HFFc6 (cell line): ENCODE measurements at regions not wholly inside any gene's neighbourhood (a gene's known extent, or its start where the extent isn't known, plus 50 kb on each side); places are given as distances from the start of the nearest gene placed in this dataset.

Experiments used
- DNase-seq: peaks from one replicate; pipeline ENCODE4 v3.0.0-alpha.2; 2018
- H3K27ac Mint-ChIP-seq: 2 replicates; pipeline ENCODE4 v1.8.0; 2020; ENCODE audit warnings: mild to moderate bottlenecking, mixed read lengths
- H3K27me3 Mint-ChIP-seq: 2 replicates; pipeline ENCODE4 v1.8.0; 2021; ENCODE audit warnings: mild to moderate bottlenecking, moderate library complexity, mixed read lengths; ENCODE audit not compliant: insufficient read depth
- H3K36me3 Mint-ChIP-seq: 2 replicates; pipeline ENCODE4 v1.8.0; 2021; ENCODE audit warnings: low read depth, mixed read lengths
- H3K4me1 Mint-ChIP-seq: 2 replicates; pipeline ENCODE4 v1.8.0; 2020; ENCODE audit warnings: low read depth, mixed read lengths
- H3K4me3 Mint-ChIP-seq: 2 replicates; pipeline ENCODE4 v1.8.0; 2020; ENCODE audit warnings: mild to moderate bottlenecking, moderate library complexity, mixed read lengths
- H3K9me3 Mint-ChIP-seq: 2 replicates; pipeline ENCODE4 v1.8.0; 2020; ENCODE audit warnings: mild to moderate bottlenecking, mixed read lengths
- TF ChIP-seq, protein P1 (sequence below): fragments of 200-600 bp; sonication (generic); IDR thresholded peaks from 2 replicates; pipeline ENCODE4 v1.5.0; 2021; ENCODE audit warnings: antibody characterized with exemption, mild to moderate bottlenecking

DNA sequence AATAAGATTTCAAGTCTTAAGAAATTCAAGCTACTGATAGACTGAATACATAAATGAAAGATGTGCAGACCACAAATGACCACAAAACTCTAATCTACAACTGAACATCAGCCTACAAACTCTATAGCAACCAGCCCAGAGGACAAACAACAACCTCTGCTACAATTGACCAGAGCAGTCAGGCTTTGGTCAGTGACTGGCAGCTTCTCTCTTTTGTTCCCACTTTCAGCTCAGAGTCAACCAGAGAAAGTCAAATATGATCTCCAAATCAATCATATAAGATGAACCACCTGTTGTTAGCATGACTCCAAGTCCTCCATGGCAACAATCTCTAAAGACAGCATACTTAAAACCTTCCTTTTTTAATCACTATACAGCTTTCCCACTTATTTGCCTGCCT lies 996.2 kb downstream of the SUCLG1 start:
- Mint-ChIP-seq H3K4me1 (no peaks in the 10 kb centered on the region), H3K27ac (no peak overlapping the region), H3K4me3 (no peak overlapping the region), H3K36me3 (no peaks in the 10 kb centered on the region), H3K9me3 (peaks cover 23% of the 10 kb centered on the region), H3K27me3 (no peaks in the 10 kb centered on the region; the same call in 1 of the 2 replicates)
- DNase-seq = no peak
- TF ChIP-seq, protein P1, sequence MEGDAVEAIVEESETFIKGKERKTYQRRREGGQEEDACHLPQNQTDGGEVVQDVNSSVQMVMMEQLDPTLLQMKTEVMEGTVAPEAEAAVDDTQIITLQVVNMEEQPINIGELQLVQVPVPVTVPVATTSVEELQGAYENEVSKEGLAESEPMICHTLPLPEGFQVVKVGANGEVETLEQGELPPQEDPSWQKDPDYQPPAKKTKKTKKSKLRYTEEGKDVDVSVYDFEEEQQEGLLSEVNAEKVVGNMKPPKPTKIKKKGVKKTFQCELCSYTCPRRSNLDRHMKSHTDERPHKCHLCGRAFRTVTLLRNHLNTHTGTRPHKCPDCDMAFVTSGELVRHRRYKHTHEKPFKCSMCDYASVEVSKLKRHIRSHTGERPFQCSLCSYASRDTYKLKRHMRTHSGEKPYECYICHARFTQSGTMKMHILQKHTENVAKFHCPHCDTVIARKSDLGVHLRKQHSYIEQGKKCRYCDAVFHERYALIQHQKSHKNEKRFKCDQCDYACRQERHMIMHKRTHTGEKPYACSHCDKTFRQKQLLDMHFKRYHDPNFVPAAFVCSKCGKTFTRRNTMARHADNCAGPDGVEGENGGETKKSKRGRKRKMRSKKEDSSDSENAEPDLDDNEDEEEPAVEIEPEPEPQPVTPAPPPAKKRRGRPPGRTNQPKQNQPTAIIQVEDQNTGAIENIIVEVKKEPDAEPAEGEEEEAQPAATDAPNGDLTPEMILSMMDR = no peak

DNA sequence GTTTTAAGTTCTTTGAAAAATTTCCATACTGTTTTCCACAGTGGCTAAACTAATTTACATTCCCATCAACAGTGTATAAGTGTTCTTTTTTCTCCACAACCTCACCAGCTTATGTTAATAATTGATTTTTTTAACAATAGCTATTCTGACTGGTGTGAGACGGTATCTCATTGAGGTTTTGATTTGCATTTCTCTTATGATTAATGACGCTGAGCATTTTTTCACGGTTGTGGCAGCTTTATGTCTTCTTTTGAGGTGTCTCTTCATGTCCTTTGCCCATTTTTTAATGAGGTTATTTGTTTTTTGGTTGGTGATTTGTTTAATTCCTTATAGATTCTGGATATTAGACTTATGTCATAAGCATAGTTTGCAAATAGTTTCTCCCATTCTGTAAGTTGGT lies 997.9 kb downstream of the SUCLG1 start:
- Mint-ChIP-seq H3K27me3 (no peaks in the 10 kb centered on the region; the same call in 1 of the 2 replicates), H3K27ac (no peak overlapping the region), H3K9me3 (peaks cover 12% of the 10 kb centered on the region), H3K36me3 (no peaks in the 10 kb centered on the region), H3K4me3 (no peak overlapping the region), H3K4me1 (no peaks in the 10 kb centered on the region)
- TF ChIP-seq, protein P1 = no peak
- no peak for DNase-seq

DNA sequence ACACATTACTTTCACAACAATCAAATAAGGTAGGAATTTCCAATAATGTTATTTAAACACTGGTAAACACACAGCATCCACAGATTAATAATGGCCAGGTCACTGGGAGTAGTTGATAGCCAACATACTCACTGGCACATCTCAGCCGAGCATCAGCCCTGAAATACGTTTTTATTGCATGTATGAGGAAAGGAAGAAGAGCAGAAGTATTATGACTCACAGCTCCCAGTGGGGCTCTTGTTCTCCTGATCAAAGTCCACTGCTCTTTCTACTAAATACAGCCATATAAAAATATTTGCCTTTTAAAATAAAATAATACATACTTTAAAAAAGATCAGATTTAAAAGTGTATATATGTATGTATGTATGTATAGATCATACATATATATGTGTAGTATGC lies 999.6 kb downstream of the SUCLG1 start:
- DNase-seq = no peak
- TF ChIP-seq, protein P1 = no peak
- peaks cover 13% of the 10 kb centered on the region for H3K9me3 Mint-ChIP-seq
- no peak overlapping the region for H3K4me3 Mint-ChIP-seq
- no peaks in the 10 kb centered on the region for H3K36me3 Mint-ChIP-seq
- no peaks in the 10 kb centered on the region for H3K4me1 Mint-ChIP-seq
- no peak overlapping the region for H3K27ac Mint-ChIP-seq
- no peaks in the 10 kb centered on the region; the same call in 1 of the 2 replicates for H3K27me3 Mint-ChIP-seq

DNA sequence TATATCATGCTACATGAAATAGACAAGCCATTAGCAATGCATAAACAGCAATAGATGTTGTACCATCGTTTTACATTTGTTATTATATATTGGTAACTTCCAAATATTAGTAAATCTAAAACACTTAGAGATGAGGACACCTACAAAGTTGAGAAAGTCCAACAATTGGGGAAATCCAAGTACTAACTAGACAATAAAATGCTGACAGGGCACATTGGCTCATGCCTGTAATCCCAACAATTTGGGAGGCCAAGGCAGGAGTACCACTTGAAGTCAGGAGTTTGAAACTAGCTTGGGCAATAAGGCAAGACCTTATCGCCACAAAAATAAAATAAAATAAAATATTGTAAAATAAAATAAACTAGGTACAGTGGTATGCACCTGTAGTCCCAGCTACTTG lies 1023.1 kb downstream of the SUCLG1 start:
- peaks cover 1% of the 10 kb centered on the region; the same call in 1 of the 2 replicates for H3K27me3 Mint-ChIP-seq
- DNase-seq = no peak
- H3K9me3 Mint-ChIP-seq = peaks cover 36% of the 10 kb centered on the region
- H3K4me3 Mint-ChIP-seq = no peak overlapping the region
- no peaks in the 10 kb centered on the region for H3K4me1 Mint-ChIP-seq
- no peaks in the 10 kb centered on the region for H3K36me3 Mint-ChIP-seq
- TF ChIP-seq, protein P1 = no peak
- no peak overlapping the region for H3K27ac Mint-ChIP-seq

DNA sequence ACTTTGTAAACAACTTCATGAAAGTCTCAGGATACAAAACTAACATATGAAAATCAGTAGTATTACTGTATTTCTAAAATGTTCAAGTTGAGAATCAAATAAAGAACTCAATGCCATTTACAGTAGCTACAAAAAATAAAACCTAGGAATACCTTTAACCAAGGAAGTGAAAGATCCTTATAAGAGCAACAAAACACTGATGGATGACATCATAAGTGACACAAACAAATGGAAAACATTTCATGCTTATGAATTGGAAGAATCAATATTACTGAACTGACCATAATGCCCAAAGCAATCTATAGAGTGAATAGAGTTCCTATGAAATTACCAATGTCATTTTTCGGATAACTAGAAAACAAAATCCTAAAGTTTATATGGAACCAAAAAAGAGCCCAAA lies 1038.1 kb downstream of the SUCLG1 start:
- Mint-ChIP-seq H3K36me3 (no peaks in the 10 kb centered on the region), H3K4me3 (no peak overlapping the region), H3K27me3 (no peaks in the 10 kb centered on the region), H3K9me3 (peaks cover 53% of the 10 kb centered on the region), H3K27ac (no peak overlapping the region), H3K4me1 (no peaks in the 10 kb centered on the region)
- TF ChIP-seq, protein P1 = no peak
- no peak for DNase-seq
